Neural progenitor cell (in vitro differentiated cells): ENCODE measurements at regions not wholly inside any gene's neighbourhood (a gene's known extent, or its start where the extent isn't known, plus 50 kb on each side); places are given as distances from the start of the nearest gene placed in this dataset.

ENCODE experiments used
- DNase-seq: peaks from one replicate; pipeline ENCODE4 v3.0.0-alpha.2; 2016; ENCODE audit warnings: low spot score
- H2AFZ ChIP-seq: fragments of 200-600 bp; sonication (generic); replicated peaks from 2 replicates; pipeline ENCODE4 v1.6.1; 2016; ENCODE audit warnings: antibody characterized with exemption
- H3F3A ChIP-seq: fragments of 200-600 bp; sonication (generic); 2 replicates; pipeline ENCODE4 v1.6.1; 2016; ENCODE audit warnings: antibody characterized with exemption, low read depth
- H3K27ac ChIP-seq: fragments of 200-600 bp; sonication (generic); 2 replicates; pipeline ENCODE4 v1.5.1; 2016; ENCODE audit warnings: mild to moderate bottlenecking
- H3K27me3 ChIP-seq: fragments of 200-600 bp; sonication (generic); 2 replicates; pipeline ENCODE4 v1.6.1; 2016; ENCODE audit warnings: mild to moderate bottlenecking, moderate library complexity
- H3K36me3 ChIP-seq: fragments of 200-600 bp; sonication (generic); 2 replicates; pipeline ENCODE4 v1.5.1; 2016
- H3K4me1 ChIP-seq: fragments of 200-600 bp; sonication (generic); 2 replicates; pipeline ENCODE4 v1.6.1; 2016; ENCODE audit warnings: mixed run types
- H3K4me2 ChIP-seq: fragments of 200-600 bp; sonication (generic); 2 replicates; pipeline ENCODE4 v1.6.1; 2016
- H3K4me3 ChIP-seq: fragments of 200-600 bp; sonication (generic); 2 replicates; pipeline ENCODE4 v1.5.1; 2016
- H3K79me2 ChIP-seq: fragments of 200-600 bp; sonication (generic); 2 replicates; pipeline ENCODE4 v1.6.1; 2016; ENCODE audit warnings: low read depth
- H3K9ac ChIP-seq: fragments of 200-600 bp; sonication (generic); 2 replicates; pipeline ENCODE4 v1.6.1; 2016
- H3K9me3 ChIP-seq: fragments of 200-600 bp; sonication (generic); 2 replicates; pipeline ENCODE4 v1.5.1; 2016; ENCODE audit warnings: low read depth
- H4K20me1 ChIP-seq: fragments of 200-600 bp; sonication (generic); 2 replicates; pipeline ENCODE4 v1.6.1; 2016; ENCODE audit warnings: low read depth
- H3K27ac Mint-ChIP-seq: 3 replicates; pipeline ENCODE4 v1.8.0; 2021; ENCODE audit warnings: mixed read lengths
- H3K27me3 Mint-ChIP-seq: 2 replicates; pipeline ENCODE4 v1.8.0; 2022; ENCODE audit warnings: low read depth, mild to moderate bottlenecking, inconsistent platforms, moderate library complexity, mixed read lengths; ENCODE audit not compliant: insufficient read depth
- H3K36me3 Mint-ChIP-seq: 3 replicates; pipeline ENCODE4 v1.8.0; 2021; ENCODE audit warnings: mixed read lengths
- H3K4me1 Mint-ChIP-seq: 3 replicates; pipeline ENCODE4 v1.8.0; 2021; ENCODE audit warnings: mixed read lengths
- H3K4me3 Mint-ChIP-seq: 3 replicates; pipeline ENCODE4 v1.8.0; 2021; ENCODE audit warnings: mild to moderate bottlenecking, moderate library complexity, mixed read lengths
- H3K9me3 Mint-ChIP-seq: 3 replicates; pipeline ENCODE4 v1.8.0; 2020; ENCODE audit warnings: mixed read lengths
- EZH2 ChIP-seq: fragments of 200-600 bp; sonication (generic); IDR thresholded peaks from 2 replicates; pipeline ENCODE4 v1.6.1; 2017; ENCODE audit warnings: antibody characterized with exemption, mild to moderate bottlenecking, moderate library complexity
- EZH2phosphoT487 ChIP-seq: fragments of 200-600 bp; sonication (generic); IDR thresholded peaks from 2 replicates; pipeline ENCODE4 v1.6.1; 2017; ENCODE audit warnings: antibody characterized with exemption
- TF ChIP-seq, protein P1 (sequence below): fragments of 200-600 bp; sonication (generic); IDR thresholded peaks from 2 replicates; pipeline ENCODE4 v1.5.1; 2017; ENCODE audit warnings: antibody characterized with exemption, mild to moderate bottlenecking

DNA sequence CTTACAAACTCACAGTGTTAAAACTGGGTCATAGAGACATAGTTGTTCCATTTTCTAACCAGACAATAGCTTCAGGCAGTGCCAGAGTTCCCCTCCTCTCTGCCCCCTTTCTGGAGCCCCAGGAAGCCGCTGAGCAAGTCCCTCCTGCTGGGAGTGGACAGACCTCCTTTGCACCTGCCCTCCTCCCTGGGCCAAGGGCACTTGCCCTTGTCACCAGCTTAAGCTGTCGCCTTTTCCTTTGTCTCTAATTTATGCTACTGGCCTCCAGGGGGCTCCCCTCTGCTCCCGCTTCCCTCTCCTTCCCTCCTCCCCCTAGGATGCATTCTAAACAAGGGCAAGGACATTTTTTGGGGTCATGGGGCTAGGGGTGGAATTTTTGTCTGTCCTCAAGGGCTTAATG lies 182.4 kb downstream of the MIS18A start:
- Histone ChIP-seq H3K79me2 (no peaks in the 10 kb centered on the region), H4K20me1 (no peaks in the 10 kb centered on the region), H3F3A (no peaks in the 10 kb centered on the region), H3K27ac (no peak overlapping the region), H3K4me1 (peaks cover 7% of the 10 kb centered on the region), H3K27me3 (peaks cover 33% of the 10 kb centered on the region), H3K4me2 (no peak overlapping the region), H3K9me3 (no peaks in the 10 kb centered on the region), H2AFZ (no peak overlapping the region), H3K36me3 (no peaks in the 10 kb centered on the region), H3K9ac (no peak overlapping the region), H3K4me3 (no peak overlapping the region)
- H3K27ac Mint-ChIP-seq: no peak overlapping the region
- H3K4me3 Mint-ChIP-seq: no peak overlapping the region
- H3K36me3 Mint-ChIP-seq: peaks cover 8% of the 10 kb centered on the region
- peaks cover 19% of the 10 kb centered on the region for H3K9me3 Mint-ChIP-seq
- TF ChIP-seq, protein P1, sequence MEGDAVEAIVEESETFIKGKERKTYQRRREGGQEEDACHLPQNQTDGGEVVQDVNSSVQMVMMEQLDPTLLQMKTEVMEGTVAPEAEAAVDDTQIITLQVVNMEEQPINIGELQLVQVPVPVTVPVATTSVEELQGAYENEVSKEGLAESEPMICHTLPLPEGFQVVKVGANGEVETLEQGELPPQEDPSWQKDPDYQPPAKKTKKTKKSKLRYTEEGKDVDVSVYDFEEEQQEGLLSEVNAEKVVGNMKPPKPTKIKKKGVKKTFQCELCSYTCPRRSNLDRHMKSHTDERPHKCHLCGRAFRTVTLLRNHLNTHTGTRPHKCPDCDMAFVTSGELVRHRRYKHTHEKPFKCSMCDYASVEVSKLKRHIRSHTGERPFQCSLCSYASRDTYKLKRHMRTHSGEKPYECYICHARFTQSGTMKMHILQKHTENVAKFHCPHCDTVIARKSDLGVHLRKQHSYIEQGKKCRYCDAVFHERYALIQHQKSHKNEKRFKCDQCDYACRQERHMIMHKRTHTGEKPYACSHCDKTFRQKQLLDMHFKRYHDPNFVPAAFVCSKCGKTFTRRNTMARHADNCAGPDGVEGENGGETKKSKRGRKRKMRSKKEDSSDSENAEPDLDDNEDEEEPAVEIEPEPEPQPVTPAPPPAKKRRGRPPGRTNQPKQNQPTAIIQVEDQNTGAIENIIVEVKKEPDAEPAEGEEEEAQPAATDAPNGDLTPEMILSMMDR: peak; percentile 69
- TF ChIP-seq EZH2 (no peak), EZH2phosphoT487 (no peak)
- H3K4me1 Mint-ChIP-seq: peaks cover 36% of the 10 kb centered on the region
- peaks cover 19% of the 10 kb centered on the region for H3K27me3 Mint-ChIP-seq
- peak; percentile 62 for DNase-seq

DNA sequence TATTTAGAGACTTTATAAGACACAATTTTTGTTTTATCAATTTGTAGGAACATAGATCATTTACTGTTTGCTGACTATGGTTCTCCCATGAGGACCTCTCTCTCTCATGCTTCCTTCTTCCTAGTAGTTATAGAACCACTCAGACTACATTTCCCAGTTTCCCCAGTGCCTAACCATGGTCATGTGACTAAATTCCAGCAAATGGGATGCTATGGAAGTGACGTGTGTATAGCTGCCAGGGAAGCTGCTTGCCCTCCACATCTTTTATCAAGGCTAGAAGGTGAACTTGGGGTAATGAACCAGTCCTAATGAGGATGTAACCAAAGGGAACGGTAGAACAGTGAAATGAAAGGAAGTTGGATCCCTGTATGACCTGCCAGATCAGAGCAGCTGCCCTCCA lies 184.0 kb downstream of the MIS18A start:
- Histone ChIP-seq H3K4me1 (peaks cover 4% of the 10 kb centered on the region), H3K4me2 (no peak overlapping the region), H3K9me3 (no peaks in the 10 kb centered on the region), H2AFZ (no peak overlapping the region), H3K27ac (no peak overlapping the region), H3K27me3 (peaks cover 26% of the 10 kb centered on the region), H3K79me2 (no peaks in the 10 kb centered on the region), H3K36me3 (no peaks in the 10 kb centered on the region), H3K4me3 (no peak overlapping the region), H3F3A (no peaks in the 10 kb centered on the region), H4K20me1 (no peaks in the 10 kb centered on the region), H3K9ac (no peak overlapping the region)
- Mint-ChIP-seq H3K36me3 (peaks cover 8% of the 10 kb centered on the region), H3K4me3 (no peak overlapping the region), H3K9me3 (peaks cover 17% of the 10 kb centered on the region), H3K27ac (no peak overlapping the region), H3K4me1 (peaks cover 25% of the 10 kb centered on the region), H3K27me3 (peaks cover 19% of the 10 kb centered on the region)
- DNase-seq: no peak
- TF ChIP-seq EZH2phosphoT487: no peak
- TF ChIP-seq EZH2: no peak
- TF ChIP-seq, protein P1: no peak

DNA sequence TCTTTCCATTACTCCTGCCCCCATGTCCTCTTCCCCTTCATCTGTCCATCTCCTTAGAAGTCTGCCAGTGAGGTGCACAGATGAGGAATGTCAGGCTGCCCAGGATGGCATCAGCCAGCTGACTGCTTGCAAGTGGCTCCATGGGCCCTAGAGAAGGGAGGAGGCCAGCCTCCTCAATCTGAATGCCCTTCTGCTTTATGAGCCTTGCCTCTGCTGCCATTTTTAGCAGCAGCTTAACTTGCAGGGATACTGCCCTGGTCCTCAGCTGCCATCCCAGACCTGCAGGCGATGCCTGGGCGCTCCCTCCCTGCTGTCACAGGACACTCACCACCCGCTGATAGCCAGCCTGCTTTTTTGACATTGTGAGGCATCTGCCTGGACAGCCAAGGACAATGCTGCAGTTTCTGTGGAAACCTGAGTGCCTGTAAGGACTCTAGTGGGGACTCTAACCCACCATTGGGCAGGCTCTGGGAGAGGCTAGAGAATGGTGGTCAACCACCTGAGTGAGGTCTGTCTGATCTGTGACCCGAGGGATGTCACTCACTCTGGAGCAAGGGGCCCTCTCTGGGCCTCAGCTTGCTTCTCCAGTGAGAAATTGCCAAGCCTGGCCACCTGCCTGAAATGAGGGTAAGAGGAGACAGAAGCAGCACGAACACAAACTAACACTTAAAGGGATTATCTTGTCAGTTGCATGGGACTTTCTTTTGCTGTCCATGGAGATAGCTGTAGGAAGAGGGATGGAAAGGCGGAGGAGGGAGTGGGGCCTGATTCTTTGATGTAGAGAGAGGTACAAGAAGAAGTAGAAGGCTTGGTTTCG lies 185.0 kb downstream of the MIS18A start:
- no peak overlapping the region for H3K9ac ChIP-seq
- Mint-ChIP-seq H3K36me3 (peaks cover 8% of the 10 kb centered on the region), H3K4me3 (no peak overlapping the region), H3K4me1 (peaks cover 20% of the 10 kb centered on the region), H3K27ac (no peak overlapping the region), H3K27me3 (peaks cover 19% of the 10 kb centered on the region), H3K9me3 (peaks cover 17% of the 10 kb centered on the region)
- H2AFZ ChIP-seq: no peak overlapping the region
- H4K20me1 ChIP-seq: no peaks in the 10 kb centered on the region
- H3K27me3 ChIP-seq: peaks cover 18% of the 10 kb centered on the region
- no peaks in the 10 kb centered on the region for H3F3A ChIP-seq
- DNase-seq: no peak
- no peak for TF ChIP-seq EZH2phosphoT487
- TF ChIP-seq, protein P1: no peak
- no peak for TF ChIP-seq EZH2
- no peaks in the 10 kb centered on the region for H3K36me3 ChIP-seq
- no peak overlapping the region for H3K4me3 ChIP-seq
- no peak overlapping the region for H3K27ac ChIP-seq
- no peaks in the 10 kb centered on the region for H3K79me2 ChIP-seq
- no peaks in the 10 kb centered on the region for H3K4me1 ChIP-seq
- H3K4me2 ChIP-seq: no peak overlapping the region
- H3K9me3 ChIP-seq: no peaks in the 10 kb centered on the region
